ENCODE measurements at regions not wholly inside any gene's neighbourhood (a gene's known extent, or its start where the extent isn't known, plus 50 kb on each side); places are given as distances from the start of the nearest gene placed in this dataset.
A peak's percentile ranks its signal among the peaks of the same experiment; 100 is the strongest.

GRCh38 chr6:165987483-165988301 is 180.0 kb downstream of the TBXT start:
- H3K4me1 ChIP-seq (ENCODE audit: insufficient read depth, low read length) = peaks cover 10% of the 10 kb centered on the region
- DNase-seq (ENCODE audit: insufficient read length, low spot score, missing footprints) = peak; percentile 96
- H4K20me1 ChIP-seq (ENCODE audit: insufficient read depth, low read length) = no peaks in the 10 kb centered on the region
- H3K36me3 ChIP-seq (ENCODE audit: insufficient read depth, low read length) = no peaks in the 10 kb centered on the region
- H2AFZ ChIP-seq (ENCODE audit: low read length) = peak overlapping the region; percentile 98
- H3K4me3 ChIP-seq (ENCODE audit: insufficient read depth, low read length) = peak overlapping the region; percentile 90
- no peaks in the 10 kb centered on the region for H3K9me3 ChIP-seq (ENCODE audit: low read depth, low read length)
- H3K4me2 ChIP-seq (ENCODE audit: insufficient read depth, low read length) = peak overlapping the region; percentile 100
- no peaks in the 10 kb centered on the region for H3K79me2 ChIP-seq (ENCODE audit: insufficient read depth, low read length)
- no peak for TF ChIP-seq CTCF (IDR thresholded peaks at IDR 0.05; ENCODE audit: extremely low read depth, low read depth, low read length)
- H3K27me3 ChIP-seq (ENCODE audit: insufficient read depth, low read length) = peaks cover 28% of the 10 kb centered on the region
- H3K27ac ChIP-seq (ENCODE audit: low read depth, low read length) = peak overlapping the region; percentile 91

DNA sequence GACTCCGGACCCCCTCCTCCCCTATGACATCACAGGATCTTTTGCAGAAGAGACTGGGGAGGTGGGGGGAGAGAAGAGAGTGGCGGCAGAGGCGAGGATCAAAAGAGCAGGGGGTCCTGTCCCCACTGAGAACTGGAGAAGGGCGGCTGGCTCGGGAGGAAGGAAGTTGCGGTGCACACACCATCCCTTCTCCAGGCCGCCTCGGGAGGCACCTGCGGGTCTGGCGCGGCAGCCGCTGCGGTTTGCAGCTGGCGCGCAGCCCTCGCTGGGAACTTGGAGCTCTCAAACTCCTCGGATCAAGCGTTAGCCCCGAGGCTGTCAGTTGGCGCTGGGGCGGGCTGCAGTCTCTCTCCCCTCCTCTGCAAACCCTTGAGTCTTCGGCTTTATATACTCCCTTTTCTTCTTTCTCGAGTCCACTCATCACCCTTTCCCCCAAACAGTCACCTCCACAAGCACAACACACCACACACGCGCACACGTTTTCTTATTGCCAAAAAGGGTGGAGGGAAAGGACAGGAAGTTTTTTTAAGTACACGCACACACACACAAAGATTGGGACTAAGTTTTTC is 180.7 kb downstream of the TBXT start:
- peak overlapping the region; percentile 98 for H2AFZ ChIP-seq (ENCODE audit: low read length)
- H3K4me3 ChIP-seq (ENCODE audit: insufficient read depth, low read length) = peak overlapping the region; percentile 90
- H3K27me3 ChIP-seq (ENCODE audit: insufficient read depth, low read length) = peaks cover 28% of the 10 kb centered on the region
- H3K27ac ChIP-seq (ENCODE audit: low read depth, low read length) = peak overlapping the region; percentile 91
- H3K4me2 ChIP-seq (ENCODE audit: insufficient read depth, low read length) = peak overlapping the region; percentile 100
- H4K20me1 ChIP-seq (ENCODE audit: insufficient read depth, low read length) = no peaks in the 10 kb centered on the region
- no peaks in the 10 kb centered on the region for H3K9me3 ChIP-seq (ENCODE audit: low read depth, low read length)
- no peak for TF ChIP-seq CTCF (IDR thresholded peaks at IDR 0.05; ENCODE audit: extremely low read depth, low read depth, low read length)
- H3K36me3 ChIP-seq (ENCODE audit: insufficient read depth, low read length) = no peaks in the 10 kb centered on the region
- H3K4me1 ChIP-seq (ENCODE audit: insufficient read depth, low read length) = peaks cover 10% of the 10 kb centered on the region
- H3K79me2 ChIP-seq (ENCODE audit: insufficient read depth, low read length) = no peaks in the 10 kb centered on the region
- DNase-seq (ENCODE audit: insufficient read length, low spot score, missing footprints) = no peak

- Histone ChIP-seq H3K4me2 (ENCODE audit: insufficient read depth, low read length) (peak overlapping the region; percentile 100), H3K4me1 (ENCODE audit: insufficient read depth, low read length) (peaks cover 10% of the 10 kb centered on the region), H3K79me2 (ENCODE audit: insufficient read depth, low read length) (no peaks in the 10 kb centered on the region), H4K20me1 (ENCODE audit: insufficient read depth, low read length) (no peaks in the 10 kb centered on the region), H3K4me3 (ENCODE audit: insufficient read depth, low read length) (peak overlapping the region; percentile 90), H3K27ac (ENCODE audit: low read depth, low read length) (peak overlapping the region; percentile 91), H3K36me3 (ENCODE audit: insufficient read depth, low read length) (no peaks in the 10 kb centered on the region), H3K27me3 (ENCODE audit: insufficient read depth, low read length) (peaks cover 28% of the 10 kb centered on the region), H2AFZ (ENCODE audit: low read length) (peak overlapping the region; percentile 50), H3K9me3 (ENCODE audit: low read depth, low read length) (no peaks in the 10 kb centered on the region)
- TF ChIP-seq CTCF (IDR thresholded peaks at IDR 0.05; ENCODE audit: extremely low read depth, low read depth, low read length) = no peak
- no peak for DNase-seq (ENCODE audit: insufficient read length, low spot score, missing footprints)
Observed at GRCh38 chr6:165986311-165986913, 181.2 kb downstream of the TBXT start.

DNA sequence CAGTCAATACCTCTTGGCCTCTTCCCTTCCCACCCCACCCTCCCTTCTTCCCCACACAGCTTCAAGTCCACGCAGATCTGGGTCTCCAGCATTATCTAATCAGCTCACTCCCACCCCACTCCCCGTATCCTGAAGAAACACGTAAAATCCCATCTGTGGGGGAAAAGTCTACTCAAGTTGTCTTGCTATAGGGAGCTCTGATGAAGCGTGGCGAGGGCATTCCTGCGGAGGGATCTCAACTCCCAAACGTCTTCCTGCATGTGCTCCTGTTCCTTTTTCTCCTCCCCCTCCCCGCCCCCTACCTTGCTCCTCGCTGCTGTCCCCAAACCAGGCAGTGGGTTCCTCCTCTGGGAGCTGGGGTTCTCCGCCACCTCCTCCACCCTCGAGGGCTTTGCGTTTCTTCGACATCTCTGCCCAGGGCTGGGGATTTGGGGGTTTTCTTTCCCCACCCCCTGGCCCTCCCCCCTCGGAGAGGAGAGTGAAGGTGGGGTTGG is 181.8 kb downstream of the TBXT start:
- Histone ChIP-seq H2AFZ (ENCODE audit: low read length) (no peak overlapping the region), H4K20me1 (ENCODE audit: insufficient read depth, low read length) (no peaks in the 10 kb centered on the region), H3K27ac (ENCODE audit: low read depth, low read length) (no peak overlapping the region), H3K4me3 (ENCODE audit: insufficient read depth, low read length) (peak overlapping the region; percentile 90), H3K36me3 (ENCODE audit: insufficient read depth, low read length) (no peaks in the 10 kb centered on the region), H3K79me2 (ENCODE audit: insufficient read depth, low read length) (no peaks in the 10 kb centered on the region), H3K27me3 (ENCODE audit: insufficient read depth, low read length) (peaks cover 28% of the 10 kb centered on the region), H3K9me3 (ENCODE audit: low read depth, low read length) (no peaks in the 10 kb centered on the region), H3K4me2 (ENCODE audit: insufficient read depth, low read length) (peak overlapping the region; percentile 100), H3K4me1 (ENCODE audit: insufficient read depth, low read length) (peaks cover 10% of the 10 kb centered on the region)
- no peak for TF ChIP-seq CTCF (IDR thresholded peaks at IDR 0.05; ENCODE audit: extremely low read depth, low read depth, low read length)
- DNase-seq (ENCODE audit: insufficient read length, low spot score, missing footprints) = no peak

All from osteoblast (primary cell).